Liver (tissue), 8 donors: ENCODE measurements at regions not wholly inside any gene's neighbourhood (a gene's known extent, or its start where the extent isn't known, plus 50 kb on each side); places are given as distances from the start of the nearest gene placed in this dataset.

Experiments
- DNase-seq: peaks from one replicate; pipeline ENCODE4 v3.0.0-alpha.2; 2017; ENCODE audit warnings: low spot score
- H3K27ac ChIP-seq, 2 donors: one replicate each; pipeline ENCODE4 v1.7.0; 2013; ENCODE audit warnings: inconsistent platforms in 2 of 2, low read length in 2 of 2, control low read depth in 1 of 2, low read depth in 1 of 2, mild to moderate bottlenecking in 1 of 2
- H3K27me3 ChIP-seq, 4 donors: one replicate each; pipeline versions ENCODE4 v1.6.1 to v1.7.0; 2013; ENCODE audit warnings: low read length in 3 of 4, inconsistent platforms in 1 of 4, mild to moderate bottlenecking in 1 of 4, moderate library complexity in 1 of 4; ENCODE audit not compliant: control insufficient read depth in 4 of 4, insufficient read depth in 4 of 4
- H3K36me3 ChIP-seq, 4 donors: one replicate each; pipeline versions ENCODE4 v1.6.1 to v1.7.0; 2013; ENCODE audit warnings: low read length in 3 of 4, mild to moderate bottlenecking in 3 of 4, low read depth in 1 of 4, moderate library complexity in 1 of 4; ENCODE audit not compliant: control insufficient read depth in 4 of 4, insufficient read depth in 3 of 4
- H3K4me1 ChIP-seq, 4 donors: one replicate each; pipeline versions ENCODE4 v1.6.1 to v1.7.0; 2013; ENCODE audit warnings: low read length in 3 of 4, mild to moderate bottlenecking in 3 of 4, moderate library complexity in 1 of 4; ENCODE audit not compliant: control insufficient read depth in 4 of 4, insufficient read depth in 4 of 4
- H3K4me3 ChIP-seq, 3 donors: one replicate each; pipeline versions ENCODE4 v1.6.1 to v1.7.0; 2013; ENCODE audit warnings: low read length in 3 of 3, control low read depth in 1 of 3, low read depth in 1 of 3, mild to moderate bottlenecking in 1 of 3
- H3K9ac ChIP-seq, 2 donors: one replicate each; pipeline ENCODE4 v1.7.0; 2013; ENCODE audit warnings: low read length in 2 of 2, mild to moderate bottlenecking in 2 of 2, moderate library complexity in 2 of 2, control low read depth in 1 of 2, low read depth in 1 of 2
- H3K9me3 ChIP-seq, 4 donors: one replicate each; pipeline versions ENCODE4 v1.6.1 to v1.7.0; 2013; ENCODE audit warnings: low read length in 3 of 4; ENCODE audit not compliant: control insufficient read depth in 4 of 4
- EGR1 ChIP-seq, 2 donors: IDR thresholded peaks; 2 replicates each; pipeline ENCODE4 v1.6.1; 2016 to 2018; ENCODE audit warnings: antibody characterized with exemption in 2 of 2, low read depth in 2 of 2
- FOXA1 ChIP-seq: IDR thresholded peaks from 2 replicates; pipeline ENCODE4 v1.6.1; 2016; ENCODE audit warnings: antibody characterized with exemption
- FOXA2 ChIP-seq: IDR thresholded peaks from 2 replicates; pipeline ENCODE4 v1.6.1; 2016; ENCODE audit warnings: antibody characterized with exemption
- GABPA ChIP-seq, 2 donors: IDR thresholded peaks in 1 of 2; conservative IDR thresholded peaks in 1 of 2; 2 replicates each; pipeline ENCODE4 v1.6.1; 2016; ENCODE audit warnings: antibody characterized with exemption in 2 of 2, mild to moderate bottlenecking in 1 of 2, moderate library complexity in 1 of 2
- JUND ChIP-seq, 2 donors: IDR thresholded peaks; 2 replicates each; pipeline ENCODE4 v1.6.1; 2016; ENCODE audit warnings: antibody characterized with exemption in 2 of 2
- NR2F2 ChIP-seq: IDR thresholded peaks from 2 replicates; pipeline ENCODE4 v1.6.1; 2016; ENCODE audit warnings: antibody characterized with exemption
- RAD21 ChIP-seq, 2 donors: IDR thresholded peaks; 2 replicates each; pipeline ENCODE4 v1.6.1; 2016; ENCODE audit warnings: antibody characterized with exemption in 2 of 2, mild to moderate bottlenecking in 2 of 2
- REST ChIP-seq: IDR thresholded peaks from 2 replicates; pipeline ENCODE4 v1.6.1; 2016; ENCODE audit warnings: antibody characterized with exemption, mild to moderate bottlenecking
- RXRA ChIP-seq, 2 donors: IDR thresholded peaks; 2 replicates each; pipeline ENCODE4 v1.6.1; 2017 to 2018; ENCODE audit warnings: antibody characterized with exemption in 2 of 2, mild to moderate bottlenecking in 1 of 2
- SP1 ChIP-seq: IDR thresholded peaks from 2 replicates; pipeline ENCODE4 v1.6.1; 2018; ENCODE audit warnings: antibody characterized with exemption, mild to moderate bottlenecking
- YY1 ChIP-seq: IDR thresholded peaks from 2 replicates; pipeline ENCODE4 v1.6.1; 2016; ENCODE audit warnings: antibody characterized with exemption, mild to moderate bottlenecking
- ZBTB33 ChIP-seq: IDR thresholded peaks from 2 replicates; pipeline ENCODE4 v1.6.1; 2016; ENCODE audit warnings: antibody characterized with exemption
- WGBS: extraction: QIAGEN DNeasy Blood & Tissue Kit; methylation state at CpG from one replicate; pipeline ENCODE4 v1.1.7; 2013; 5-methylcytosine and 5-hydroxymethylcytosine counted together
- TF ChIP-seq, protein P1 (sequence below): IDR thresholded peaks from 2 replicates; pipeline ENCODE4 v1.6.1; 2016; ENCODE audit warnings: antibody characterized with exemption
- TF ChIP-seq, protein P2 (sequence below): fragments of 150-350 bp; IDR thresholded peaks from 2 replicates; pipeline ENCODE4 v1.5.1; 2017; ENCODE audit warnings: improper control_type of control experiment, low read depth, low read length; ENCODE audit not compliant: missing input control
- TF ChIP-seq, protein P3 (sequence below): IDR thresholded peaks from 2 replicates; pipeline ENCODE4 v1.6.1; 2016; ENCODE audit warnings: antibody characterized with exemption
- donor health status: healthy.
- donor health status: healthy.
- donor health status: healthy.
- donor health status: healthy.
- donor health status: healthy.

- no peak overlapping the region for H3K4me3 ChIP-seq
- 84% methylated on average over 3 of the region's 3 CpGs for WGBS
These were observed 83.2 kb downstream of the TTC32 start for GRCh38 chr2:19818543-19818942.

DNA sequence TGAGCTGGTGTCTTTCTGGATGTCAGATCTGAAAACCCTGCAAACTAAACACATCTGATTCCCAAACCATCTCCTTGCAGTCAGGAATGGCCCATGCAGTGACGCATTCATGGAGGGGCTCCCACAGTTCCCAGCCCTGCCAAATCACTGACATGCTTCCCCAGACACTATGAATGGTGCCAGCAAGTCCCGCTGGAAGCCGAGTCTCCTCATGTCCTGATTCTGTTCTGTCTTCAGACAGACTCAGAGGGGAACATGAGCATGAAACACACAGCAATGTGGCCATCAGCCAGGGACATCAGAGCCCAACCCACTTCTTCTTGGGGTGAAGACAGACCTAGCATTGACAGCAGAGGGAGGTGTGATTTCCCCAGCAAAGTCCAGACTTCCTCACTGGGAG is 83.7 kb downstream of the TTC32 start:
- DNase-seq = peak; percentile 19
- Histone ChIP-seq H3K4me3 (no peak overlapping the region), H3K9ac (no peak overlapping the region), H3K27me3 (no peaks in the 10 kb centered on the region), H3K27ac (no peak overlapping the region), H3K9me3 (no peaks in the 10 kb centered on the region), H3K4me1 (no peaks in the 10 kb centered on the region), H3K36me3 (no peaks in the 10 kb centered on the region)
- 93% methylated on average over 3 of the region's 3 CpGs for WGBS
- TF ChIP-seq ZBTB33 (no peak), EGR1 (IDR thresholded peaks at IDR 0.05; ENCODE audit: low read depth in 2 of 2) (no peak), SP1 (no peak), YY1 (no peak), FOXA1 (no peak), JUND (IDR thresholded peaks at IDR 0.05) (no peak), RXRA (IDR thresholded peaks at IDR 0.05) (no peak), REST (no peak), GABPA (IDR thresholded peaks at IDR 0.05 in 1 of 2, conservative IDR thresholded peaks at IDR 0.05 in 1 of 2) (no peak), NR2F2 (no peak), FOXA2 (no peak), RAD21 (IDR thresholded peaks at IDR 0.05) (no peak)
- TF ChIP-seq, protein P1, sequence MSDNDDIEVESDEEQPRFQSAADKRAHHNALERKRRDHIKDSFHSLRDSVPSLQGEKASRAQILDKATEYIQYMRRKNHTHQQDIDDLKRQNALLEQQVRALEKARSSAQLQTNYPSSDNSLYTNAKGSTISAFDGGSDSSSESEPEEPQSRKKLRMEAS = no peak
- TF ChIP-seq, protein P2, sequence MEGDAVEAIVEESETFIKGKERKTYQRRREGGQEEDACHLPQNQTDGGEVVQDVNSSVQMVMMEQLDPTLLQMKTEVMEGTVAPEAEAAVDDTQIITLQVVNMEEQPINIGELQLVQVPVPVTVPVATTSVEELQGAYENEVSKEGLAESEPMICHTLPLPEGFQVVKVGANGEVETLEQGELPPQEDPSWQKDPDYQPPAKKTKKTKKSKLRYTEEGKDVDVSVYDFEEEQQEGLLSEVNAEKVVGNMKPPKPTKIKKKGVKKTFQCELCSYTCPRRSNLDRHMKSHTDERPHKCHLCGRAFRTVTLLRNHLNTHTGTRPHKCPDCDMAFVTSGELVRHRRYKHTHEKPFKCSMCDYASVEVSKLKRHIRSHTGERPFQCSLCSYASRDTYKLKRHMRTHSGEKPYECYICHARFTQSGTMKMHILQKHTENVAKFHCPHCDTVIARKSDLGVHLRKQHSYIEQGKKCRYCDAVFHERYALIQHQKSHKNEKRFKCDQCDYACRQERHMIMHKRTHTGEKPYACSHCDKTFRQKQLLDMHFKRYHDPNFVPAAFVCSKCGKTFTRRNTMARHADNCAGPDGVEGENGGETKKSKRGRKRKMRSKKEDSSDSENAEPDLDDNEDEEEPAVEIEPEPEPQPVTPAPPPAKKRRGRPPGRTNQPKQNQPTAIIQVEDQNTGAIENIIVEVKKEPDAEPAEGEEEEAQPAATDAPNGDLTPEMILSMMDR = no peak
- TF ChIP-seq, protein P3, sequence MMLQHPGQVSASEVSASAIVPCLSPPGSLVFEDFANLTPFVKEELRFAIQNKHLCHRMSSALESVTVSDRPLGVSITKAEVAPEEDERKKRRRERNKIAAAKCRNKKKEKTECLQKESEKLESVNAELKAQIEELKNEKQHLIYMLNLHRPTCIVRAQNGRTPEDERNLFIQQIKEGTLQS = no peak

More at GRCh38 chr2:19818543-19818942, 83.2 kb downstream of the TTC32 start:
- DNase-seq = peak; percentile 16
- no peaks in the 10 kb centered on the region for H3K9me3 ChIP-seq
- H3K36me3 ChIP-seq = no peaks in the 10 kb centered on the region
- no peak overlapping the region for H3K9ac ChIP-seq
- no peaks in the 10 kb centered on the region for H3K4me1 ChIP-seq
- no peak overlapping the region for H3K27ac ChIP-seq
- no peaks in the 10 kb centered on the region for H3K27me3 ChIP-seq
- no peak for TF ChIP-seq SP1
- TF ChIP-seq FOXA1 = no peak
- no peak for TF ChIP-seq GABPA (IDR thresholded peaks at IDR 0.05 in 1 of 2, conservative IDR thresholded peaks at IDR 0.05 in 1 of 2)
- no peak for TF ChIP-seq RAD21 (IDR thresholded peaks at IDR 0.05)
- TF ChIP-seq YY1 = no peak
- TF ChIP-seq, protein P3 = no peak
- TF ChIP-seq RXRA (IDR thresholded peaks at IDR 0.05) = no peak
- TF ChIP-seq, protein P1 = no peak
- TF ChIP-seq, protein P2 = no peak
